ENCODE measurements at regions not wholly inside any gene's neighbourhood (a gene's known extent, or its start where the extent isn't known, plus 50 kb on each side); places are given as distances from the start of the nearest gene placed in this dataset.

- TF ChIP-seq POLR2A (IDR thresholded peaks at IDR 0.05) (no peak), CTCF (IDR thresholded peaks at IDR 0.05) (no peak)
Measured at GRCh38 chr5:58133631-58134296, 326.1 kb downstream of the PLK2 start.

All from ovary (tissue), 3 donors.